ENCODE measurements at regions not wholly inside any gene's neighbourhood (a gene's known extent, or its start where the extent isn't known, plus 50 kb on each side); places are given as distances from the start of the nearest gene placed in this dataset.

DNA sequence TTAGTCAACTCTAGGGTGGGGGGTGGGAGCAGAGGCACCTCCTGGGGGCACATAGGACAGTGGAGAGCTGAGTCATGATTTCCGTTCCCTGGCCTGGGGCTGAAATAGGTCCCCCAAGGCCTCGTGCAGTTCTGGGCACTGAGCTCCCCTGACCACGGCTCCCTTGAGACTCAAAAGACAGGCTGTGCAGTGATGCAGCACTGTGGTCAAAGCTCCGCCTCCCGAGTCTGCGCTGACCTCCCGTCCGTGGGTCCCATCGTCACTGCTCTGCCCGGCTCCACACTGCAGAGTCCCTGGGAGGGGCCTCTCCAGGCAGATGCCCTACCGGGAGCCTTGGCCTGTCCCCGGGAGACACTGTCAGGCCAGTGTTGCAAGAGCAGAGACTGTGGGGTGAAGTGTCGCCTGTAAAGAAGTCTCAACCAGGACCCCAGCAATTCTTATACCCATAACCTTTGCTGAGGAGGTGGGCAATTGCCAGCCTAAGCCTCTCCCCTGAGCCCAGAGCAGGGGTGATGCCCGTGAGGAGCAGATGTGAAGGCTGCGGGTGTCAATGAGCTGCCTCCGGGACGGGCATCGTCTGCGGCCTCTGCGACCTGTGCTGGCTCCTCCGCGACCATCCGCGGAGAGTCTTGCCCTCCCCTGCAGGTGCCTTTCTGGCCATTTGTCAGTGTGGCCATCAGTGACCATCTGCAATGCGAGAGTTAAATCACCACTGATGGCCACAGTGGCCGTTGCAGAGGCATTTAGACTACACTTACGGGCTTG lies 877.3 kb downstream of the BRD1 start (continued):
- no peak for TF ChIP-seq ZNF19 (tag by site-specific recombination; IDR thresholded peaks at IDR 0.05; ENCODE audit: low read depth)

GRCh38 chr22:48949375-48950149 lies 878.1 kb downstream of the BRD1 start:
- no peak overlapping the region for H3K4me3 ChIP-seq (ENCODE audit: low read depth, low read length)
- TF ChIP-seq ZNF843 (tag by site-specific recombination; IDR thresholded peaks at IDR 0.05) = no peak
- no peak for TF ChIP-seq PRDM4 (tag by site-specific recombination; IDR thresholded peaks at IDR 0.05)
- TF ChIP-seq ZNF830 (tag by site-specific recombination; IDR thresholded peaks at IDR 0.05; ENCODE audit: low read depth) = no peak
- TF ChIP-seq, protein P1, sequence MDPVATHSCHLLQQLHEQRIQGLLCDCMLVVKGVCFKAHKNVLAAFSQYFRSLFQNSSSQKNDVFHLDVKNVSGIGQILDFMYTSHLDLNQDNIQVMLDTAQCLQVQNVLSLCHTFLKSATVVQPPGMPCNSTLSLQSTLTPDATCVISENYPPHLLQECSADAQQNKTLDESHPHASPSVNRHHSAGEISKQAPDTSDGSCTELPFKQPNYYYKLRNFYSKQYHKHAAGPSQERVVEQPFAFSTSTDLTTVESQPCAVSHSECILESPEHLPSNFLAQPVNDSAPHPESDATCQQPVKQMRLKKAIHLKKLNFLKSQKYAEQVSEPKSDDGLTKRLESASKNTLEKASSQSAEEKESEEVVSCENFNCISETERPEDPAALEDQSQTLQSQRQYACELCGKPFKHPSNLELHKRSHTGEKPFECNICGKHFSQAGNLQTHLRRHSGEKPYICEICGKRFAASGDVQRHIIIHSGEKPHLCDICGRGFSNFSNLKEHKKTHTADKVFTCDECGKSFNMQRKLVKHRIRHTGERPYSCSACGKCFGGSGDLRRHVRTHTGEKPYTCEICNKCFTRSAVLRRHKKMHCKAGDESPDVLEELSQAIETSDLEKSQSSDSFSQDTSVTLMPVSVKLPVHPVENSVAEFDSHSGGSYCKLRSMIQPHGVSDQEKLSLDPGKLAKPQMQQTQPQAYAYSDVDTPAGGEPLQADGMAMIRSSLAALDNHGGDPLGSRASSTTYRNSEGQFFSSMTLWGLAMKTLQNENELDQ (tag by site-specific recombination; IDR thresholded peaks at IDR 0.05; ENCODE audit: low read depth) = no peak
- no peak for TF ChIP-seq ZNF549 (tag by site-specific recombination; IDR thresholded peaks at IDR 0.05)
- no peak for TF ChIP-seq ZBTB21 (tag by site-specific recombination; IDR thresholded peaks at IDR 0.05)
- CTCF ChIA-PET = no interaction called here
- no peaks in the 10 kb centered on the region for H3K4me1 ChIP-seq (ENCODE audit: control insufficient read depth, insufficient read depth, low read length)
- no peaks in the 10 kb centered on the region for H3K36me3 ChIP-seq (ENCODE audit: control insufficient read depth in 2 of 2, insufficient read depth in 1 of 2, low read length in 2 of 2)
- no peak overlapping the region for H3K27ac ChIP-seq (ENCODE audit: extremely low read depth, low read depth, low read length)
- POLR2A ChIA-PET = no interaction called here
- no peaks in the 10 kb centered on the region for H3K9me3 ChIP-seq (ENCODE audit: control insufficient read depth, insufficient read depth, low read depth, low read length)

- ChIA-PET POLR2A (no interaction called here), CTCF (no interaction called here)
- no peak overlapping the region for H3K4me3 ChIP-seq (ENCODE audit: low read depth, low read length)
- no peaks in the 10 kb centered on the region for H3K36me3 ChIP-seq (ENCODE audit: control insufficient read depth in 2 of 2, insufficient read depth in 1 of 2, low read length in 2 of 2)
- H3K4me1 ChIP-seq (ENCODE audit: control insufficient read depth, insufficient read depth, low read length) = no peaks in the 10 kb centered on the region
- no peak overlapping the region for H3K27ac ChIP-seq (ENCODE audit: extremely low read depth, low read depth, low read length)
- no peaks in the 10 kb centered on the region for H3K9me3 ChIP-seq (ENCODE audit: control insufficient read depth, insufficient read depth, low read depth, low read length)
- TF ChIP-seq ZNF530 (tag by site-specific recombination; IDR thresholded peaks at IDR 0.05; ENCODE audit: low read depth) = no peak
- TF ChIP-seq ZNF239 (tag by site-specific recombination; IDR thresholded peaks at IDR 0.05) = no peak
- TF ChIP-seq EGR2 (tag by site-specific recombination; IDR thresholded peaks at IDR 0.05; ENCODE audit: low read depth) = peak; percentile 89
- TF ChIP-seq ZNF660 (tag by site-specific recombination; IDR thresholded peaks at IDR 0.05) = no peak
- no peak for TF ChIP-seq BCL6B (tag by site-specific recombination; IDR thresholded peaks at IDR 0.05)
- no peak for TF ChIP-seq ZNF404 (tag by site-specific recombination; IDR thresholded peaks at IDR 0.05)
- no peak for TF ChIP-seq ZNF16 (tag by site-specific recombination; IDR thresholded peaks at IDR 0.05; ENCODE audit: low read depth)
- TF ChIP-seq ZNF639 (tag by site-specific recombination; IDR thresholded peaks at IDR 0.05) = no peak
- no peak for TF ChIP-seq MZF1 (tag by site-specific recombination; IDR thresholded peaks at IDR 0.05; ENCODE audit: borderline replicate concordance)
- TF ChIP-seq ZNF701 (tag by site-specific recombination; IDR thresholded peaks at IDR 0.05) = no peak
- TF ChIP-seq ZBTB1 (tag by site-specific recombination; IDR thresholded peaks at IDR 0.05) = no peak
- TF ChIP-seq ZBTB26 (tag by site-specific recombination; optimal IDR thresholded peaks at IDR 0.05) = no peak
- peak; percentile 72 for TF ChIP-seq ZFHX2 (tag by site-specific recombination; conservative IDR thresholded peaks at IDR 0.05)
- TF ChIP-seq ZNF274 (IDR thresholded peaks at IDR 0.05; ENCODE audit: low read length) = no peak
- no peak for TF ChIP-seq ZNF274 (tag by site-specific recombination; IDR thresholded peaks at IDR 0.05; ENCODE audit: borderline replicate concordance)
Measured at GRCh38 chr22:48948575-48949170, 879.0 kb downstream of the BRD1 start.
